Testis (tissue), 2 donors: ENCODE measurements at regions not wholly inside any gene's neighbourhood (a gene's known extent, or its start where the extent isn't known, plus 50 kb on each side); places are given as distances from the start of the nearest gene placed in this dataset.

Experiments used
- DNase-seq: peaks from one replicate; pipeline ENCODE4 v3.0.0-alpha.2; 2019
- H3K27ac ChIP-seq, 2 donors: fragments of 200-600 bp; sonication (generic); one replicate each; pipeline ENCODE4 v1.5.1; 2019
- H3K27me3 ChIP-seq: fragments of 200-600 bp; sonication (generic); one replicate; pipeline ENCODE4 v1.5.1; 2019
- H3K36me3 ChIP-seq: fragments of 200-600 bp; sonication (generic); one replicate; pipeline ENCODE4 v1.5.1; 2017; ENCODE audit warnings: low read depth; ENCODE audit errors: missing control alignments
- H3K4me1 ChIP-seq: fragments of 200-600 bp; sonication (generic); one replicate; pipeline ENCODE4 v1.5.1; 2019
- H3K4me3 ChIP-seq, 2 donors: fragments of 200-600 bp; sonication (generic); one replicate each; pipeline ENCODE4 v1.5.1; 2017 to 2019
- H3K9me3 ChIP-seq: fragments of 200-600 bp; sonication (generic); one replicate; pipeline ENCODE4 v1.5.1; 2017
- CTCF ChIP-seq, 3 experiments: fragments of 450-650 bp in 2 of 3; fragments of 200-600 bp in 1 of 3; sonication (generic) in 1 of 3; IDR thresholded peaks; one replicate each; pipeline ENCODE4 v1.5.1; 2016 to 2019; ENCODE audit warnings: antibody characterized with exemption in 3 of 3, mild to moderate bottlenecking in 2 of 3, moderate library complexity in 1 of 3
- POLR2A ChIP-seq: fragments of 450-650 bp; IDR thresholded peaks from one replicate; pipeline ENCODE4 v1.6.1; 2017; ENCODE audit warnings: antibody characterized with exemption, mild to moderate bottlenecking, moderate library complexity
- WGBS, 2 donors: methylation state at CpG; one replicate each; pipeline ENCODE4 v1.1.5; 2018; 5-methylcytosine and 5-hydroxymethylcytosine counted together
- intact Hi-C: fragments of 100-400 bp; cut with DNase I; formaldehyde crosslinking; loops from one replicate; pipeline ENCODE4 v1.15.1; 2023; ENCODE audit warnings: low total_unique reads

DNA sequence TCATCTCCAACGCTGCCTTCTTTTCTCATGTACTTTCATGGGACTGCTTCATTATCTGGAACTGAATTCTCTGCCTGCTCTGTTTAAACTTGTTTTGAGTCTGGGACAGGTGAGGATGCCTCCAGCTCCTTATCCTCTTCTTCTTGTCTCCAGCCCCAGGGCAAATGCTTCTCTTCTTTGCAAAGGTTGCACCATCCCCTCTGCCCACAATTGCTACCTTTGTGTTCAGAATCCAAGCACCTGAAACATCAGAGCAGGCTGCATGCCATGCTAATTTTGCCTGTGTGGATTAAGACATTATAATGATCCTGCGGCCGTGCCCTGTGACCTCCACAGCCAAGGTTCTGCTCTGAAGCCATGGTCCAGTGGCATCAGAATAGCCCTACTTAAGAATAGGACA lies 309.5 kb downstream of the EPHA4 start:
- H3K27ac ChIP-seq = no peak overlapping the region
- no peaks in the 10 kb centered on the region for H3K4me1 ChIP-seq
- 87 to 98% methylated on average over 3 of the region's 3 CpGs for WGBS, 2 donors
- DNase-seq = no peak
- intact Hi-C loops = no loop called here
- no peaks in the 10 kb centered on the region for H3K36me3 ChIP-seq
- H3K9me3 ChIP-seq = no peaks in the 10 kb centered on the region
- H3K4me3 ChIP-seq = no peak overlapping the region
- TF ChIP-seq CTCF (IDR thresholded peaks at IDR 0.05) = no peak
- TF ChIP-seq POLR2A = no peak
- H3K27me3 ChIP-seq = no peaks in the 10 kb centered on the region

GRCh38 chr2:221263573-221263972 lies 308.5 kb downstream of the EPHA4 start:
- TF ChIP-seq POLR2A (no peak), CTCF (IDR thresholded peaks at IDR 0.05) (no peak)
- 95 to 98% methylated on average over 2 of the region's 2 CpGs for WGBS, 2 donors

GRCh38 chr2:221264318-221264717 lies 307.8 kb downstream of the EPHA4 start:
- TF ChIP-seq CTCF (IDR thresholded peaks at IDR 0.05) (no peak), POLR2A (no peak)
- no peaks in the 10 kb centered on the region for H3K9me3 ChIP-seq
- intact Hi-C loops = no loop called here
- no peak overlapping the region for H3K27ac ChIP-seq
- H3K27me3 ChIP-seq = no peaks in the 10 kb centered on the region
- no peak for DNase-seq
- H3K36me3 ChIP-seq = no peaks in the 10 kb centered on the region
- 58 to 63% methylated on average over 2 of the region's 2 CpGs for WGBS, 2 donors
- H3K4me1 ChIP-seq = no peaks in the 10 kb centered on the region
- H3K4me3 ChIP-seq = no peak overlapping the region

More at GRCh38 chr2:221263573-221263972, 308.5 kb downstream of the EPHA4 start:
- no peaks in the 10 kb centered on the region for H3K27me3 ChIP-seq
- no peaks in the 10 kb centered on the region for H3K9me3 ChIP-seq
- H3K4me1 ChIP-seq = no peaks in the 10 kb centered on the region
- H3K27ac ChIP-seq = no peak overlapping the region
- intact Hi-C loops = no loop called here
- no peak overlapping the region for H3K4me3 ChIP-seq
- no peaks in the 10 kb centered on the region for H3K36me3 ChIP-seq
- DNase-seq = no peak

DNA sequence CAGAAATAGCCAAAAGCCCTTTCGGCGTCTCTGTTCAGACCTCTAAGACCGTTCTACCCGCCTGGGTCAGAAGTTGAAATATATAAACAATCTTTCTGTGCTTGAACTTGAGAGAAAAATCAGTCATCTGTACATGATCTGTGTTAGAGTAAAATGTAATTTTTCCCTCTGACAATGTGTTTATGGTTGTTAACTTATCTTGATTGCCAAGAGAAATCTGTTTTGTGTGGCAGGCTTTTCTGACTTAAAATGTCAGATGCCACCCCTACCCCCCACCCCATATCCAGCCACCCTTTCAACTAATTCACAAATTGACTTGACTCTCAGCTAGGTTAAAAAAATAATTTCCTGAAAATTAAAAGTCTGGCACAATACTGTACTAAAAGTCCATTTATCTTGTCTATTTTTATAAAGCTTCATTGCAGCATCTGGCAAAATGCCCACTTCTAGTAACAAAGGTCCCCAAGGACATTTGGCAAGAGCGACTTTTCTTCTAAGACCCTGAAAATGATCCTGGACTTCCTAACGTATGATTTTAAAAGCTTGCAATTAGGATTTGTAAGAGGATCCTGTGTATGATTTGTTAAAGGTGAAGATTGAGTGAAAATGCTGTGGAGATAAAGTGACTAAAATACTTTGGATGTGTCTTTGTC lies 304.2 kb downstream of the EPHA4 start:
- TF ChIP-seq CTCF (IDR thresholded peaks at IDR 0.05) (no peak), POLR2A (no peak)
- Histone ChIP-seq H3K36me3 (no peaks in the 10 kb centered on the region), H3K27ac (no peak overlapping the region), H3K4me3 (no peak overlapping the region), H3K27me3 (no peaks in the 10 kb centered on the region), H3K9me3 (no peaks in the 10 kb centered on the region), H3K4me1 (no peaks in the 10 kb centered on the region)
- no peak for DNase-seq
- 61 to 66% methylated on average over 6 of the region's 6 CpGs for WGBS, 2 donors
- intact Hi-C loops = no loop called here

DNA sequence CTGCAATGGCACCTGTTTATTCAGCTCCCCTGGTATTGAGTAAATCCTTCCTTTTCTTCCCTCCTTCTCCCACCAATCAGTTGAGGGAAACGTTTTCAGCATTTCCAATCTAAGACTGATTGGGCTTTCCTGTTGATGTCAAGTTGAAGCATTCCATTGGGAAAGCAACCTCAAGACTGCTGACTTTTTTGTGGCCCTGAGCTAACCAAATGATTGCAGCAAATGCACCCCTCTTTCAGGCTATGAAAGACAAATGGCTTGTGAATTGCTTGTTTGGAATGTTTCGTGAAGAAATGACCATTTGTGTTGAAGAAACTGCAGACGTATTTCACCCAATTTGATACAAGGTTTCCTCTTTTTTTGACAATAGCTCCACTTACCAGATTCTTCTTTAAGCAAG lies 303.5 kb downstream of the EPHA4 start:
- WGBS, 2 donors = 49 to 65% methylated on average over 3 of the region's 3 CpGs
- no peaks in the 10 kb centered on the region for H3K36me3 ChIP-seq
- H3K27me3 ChIP-seq = no peaks in the 10 kb centered on the region
- no peak for DNase-seq
- no peak overlapping the region for H3K27ac ChIP-seq
- no peak for TF ChIP-seq POLR2A
- no peak for TF ChIP-seq CTCF (IDR thresholded peaks at IDR 0.05)
- intact Hi-C loops = no loop called here
- H3K4me1 ChIP-seq = no peaks in the 10 kb centered on the region
- no peaks in the 10 kb centered on the region for H3K9me3 ChIP-seq
- H3K4me3 ChIP-seq = no peak overlapping the region
